Gastrocnemius medialis (tissue), 4 donors: ENCODE measurements at regions not wholly inside any gene's neighbourhood (a gene's known extent, or its start where the extent isn't known, plus 50 kb on each side); places are given as distances from the start of the nearest gene placed in this dataset.

Source experiments
- ATAC-seq, 2 donors: fragments of 150-250 bp; one replicate each; pipeline ENCODE4 v1.9.1; 2016
- DNase-seq, 2 donors: peaks; one replicate each; pipeline ENCODE4 v3.0.0-alpha.2; 2019
- H3K27ac ChIP-seq, 4 donors: fragments of 200-600 bp; sonication (generic); 1 replicate in 1 of 4; 2 replicates in 3 of 4; pipeline ENCODE4 v1.5.1; 2016 to 2018; ENCODE audit warnings: mild to moderate bottlenecking in 2 of 4, moderate library complexity in 1 of 4
- H3K27me3 ChIP-seq, 3 donors: fragments of 200-600 bp; sonication (generic) in 2 of 3; 1 replicate in 1 of 3; 2 replicates in 2 of 3; pipeline versions ENCODE4 v1.5.1 to v1.6.0; 2016 to 2019; ENCODE audit warnings: mild to moderate bottlenecking in 1 of 3, moderate library complexity in 1 of 3
- H3K36me3 ChIP-seq, 2 donors: fragments of 200-600 bp; sonication (generic) in 1 of 2; one replicate each; pipeline ENCODE4 v1.5.1; 2017 to 2018
- H3K4me1 ChIP-seq, 2 donors: fragments of 200-600 bp; sonication (generic) in 1 of 2; one replicate each; pipeline ENCODE4 v1.5.1; 2016 to 2017; ENCODE audit warnings: mild to moderate bottlenecking in 2 of 2
- H3K4me3 ChIP-seq, 4 donors: fragments of 200-600 bp; sonication (generic) in 3 of 4; 1 replicate in 1 of 4; 2 replicates in 3 of 4; pipeline ENCODE4 v1.5.1; 2016 to 2019; ENCODE audit warnings: mild to moderate bottlenecking in 2 of 4
- H3K9me3 ChIP-seq, 3 donors: fragments of 200-600 bp; sonication (generic) in 2 of 3; 1 replicate in 1 of 3; 2 replicates in 2 of 3; pipeline ENCODE4 v1.5.1; 2016 to 2019
- CTCF ChIP-seq, 5 experiments: fragments of 450-650 bp in 3 of 5; fragments of 200-600 bp in 2 of 5; sonication (generic) in 2 of 5; IDR thresholded peaks in 4 of 5; conservative IDR thresholded peaks in 1 of 5; 1 replicate in 4 of 5; 2 replicates in 1 of 5; pipeline ENCODE4 v1.5.1; 2016 to 2019; ENCODE audit warnings: antibody characterized with exemption in 5 of 5, mild to moderate bottlenecking in 3 of 5, moderate library complexity in 3 of 5
- POLR2A ChIP-seq, 2 donors: fragments of 450-650 bp; IDR thresholded peaks; one replicate each; pipeline ENCODE4 v1.6.1; 2017; ENCODE audit warnings: antibody characterized with exemption in 2 of 2, mild to moderate bottlenecking in 2 of 2, moderate library complexity in 2 of 2
- in situ Hi-C, 4 donors: fragments of 200-750 bp; cut with MboI; loops; one replicate each; pipeline versions ENCODE4 v1.15.0 to v1.8.0; 2017; ENCODE audit warnings: low sequenced_read_pairs in 4 of 4
- intact Hi-C: fragments of 100-400 bp; cut with DNase I; formaldehyde crosslinking; loops from one replicate; pipeline ENCODE4 v1.15.1; 2023; ENCODE audit warnings: low total_unique reads

- ATAC-seq (peak in 1 of 2 donors; percentile 51), DNase-seq (no peak)
- in situ Hi-C loops (loop anchor here (10.0 to 25.0 kb wide), 2 partner anchors 1868 to 1870 kb away; no protein-coding TSS in a partner anchor), intact Hi-C loops (loop anchor here (2.0 to 10.0 kb wide), 2 partner anchors 1568 to 1870 kb away; no protein-coding TSS in a partner anchor)
- Histone ChIP-seq H3K9me3 (no peaks in the 10 kb centered on the region), H3K4me1 (no peaks in the 10 kb centered on the region), H3K27ac (no peak overlapping the region), H3K4me3 (no peak overlapping the region), H3K36me3 (no peaks in the 10 kb centered on the region), H3K27me3 (no peaks in the 10 kb centered on the region)
- peak; percentile 56 to 85 (median 72) for TF ChIP-seq CTCF (IDR thresholded peaks at IDR 0.05 in 4 of 5, conservative IDR thresholded peaks at IDR 0.05 in 1 of 5)
- no peak for TF ChIP-seq POLR2A (IDR thresholded peaks at IDR 0.05)
Measured at GRCh38 chr2:41782306-41783158, 265.3 kb upstream of the PKDCC start.

GRCh38 chr2:41784496-41784895 is 263.3 kb upstream of the PKDCC start:
- Histone ChIP-seq H3K9me3 (no peaks in the 10 kb centered on the region), H3K4me3 (no peak overlapping the region), H3K4me1 (no peaks in the 10 kb centered on the region), H3K36me3 (no peaks in the 10 kb centered on the region), H3K27ac (no peak overlapping the region), H3K27me3 (no peaks in the 10 kb centered on the region)
- DNase-seq = no peak
- TF ChIP-seq POLR2A (IDR thresholded peaks at IDR 0.05) (no peak), CTCF (IDR thresholded peaks at IDR 0.05 in 4 of 5, conservative IDR thresholded peaks at IDR 0.05 in 1 of 5) (no peak)
- intact Hi-C loops (loop anchor here (10.0 kb wide), 1 partner anchor 1570 kb away; no protein-coding TSS in a partner anchor), in situ Hi-C loops (loop anchor here (10.0 to 25.0 kb wide), 2 partner anchors 1870 to 1872 kb away; no protein-coding TSS in a partner anchor)
- no peak for ATAC-seq

GRCh38 chr2:41785251-41786022 is 262.4 kb upstream of the PKDCC start:
- Histone ChIP-seq H3K4me3 (no peak overlapping the region), H3K9me3 (no peaks in the 10 kb centered on the region), H3K36me3 (no peaks in the 10 kb centered on the region), H3K4me1 (no peaks in the 10 kb centered on the region), H3K27me3 (no peaks in the 10 kb centered on the region), H3K27ac (no peak overlapping the region)
- intact Hi-C loops (loop anchor here (10.0 kb wide), 1 partner anchor 1571 kb away; no protein-coding TSS in a partner anchor), in situ Hi-C loops (loop anchor here (10.0 to 25.0 kb wide), 2 partner anchors 1871 to 1873 kb away; no protein-coding TSS in a partner anchor)
- DNase-seq (no peak), ATAC-seq (no peak)
- TF ChIP-seq CTCF (IDR thresholded peaks at IDR 0.05 in 4 of 5, conservative IDR thresholded peaks at IDR 0.05 in 1 of 5) (no peak), POLR2A (IDR thresholded peaks at IDR 0.05) (no peak)

- H3K27me3 ChIP-seq = no peaks in the 10 kb centered on the region
- in situ Hi-C loops = loop anchor here in 3 of 4 donors (25.0 kb wide), 1 partner anchor 1879 kb away; no protein-coding TSS in a partner anchor
- no peak overlapping the region for H3K27ac ChIP-seq
- TF ChIP-seq POLR2A (IDR thresholded peaks at IDR 0.05) = no peak
- no peak for DNase-seq
- no peaks in the 10 kb centered on the region for H3K36me3 ChIP-seq
- no peaks in the 10 kb centered on the region for H3K4me1 ChIP-seq
- H3K4me3 ChIP-seq = no peak overlapping the region
- intact Hi-C loops = no loop called here
- no peak for ATAC-seq
- no peaks in the 10 kb centered on the region for H3K9me3 ChIP-seq
Measured at GRCh38 chr2:41791523-41791922, 256.3 kb upstream of the PKDCC start.

GRCh38 chr2:41803361-41803760 is 244.5 kb upstream of the PKDCC start:
- in situ Hi-C loops = no loop called here
- H3K27ac ChIP-seq = no peak overlapping the region
- no peaks in the 10 kb centered on the region for H3K9me3 ChIP-seq
- H3K36me3 ChIP-seq = no peaks in the 10 kb centered on the region
- H3K27me3 ChIP-seq = no peaks in the 10 kb centered on the region
- H3K4me3 ChIP-seq = no peak overlapping the region
- ATAC-seq (no peak), DNase-seq (no peak)
- intact Hi-C loops = no loop called here
- TF ChIP-seq CTCF (IDR thresholded peaks at IDR 0.05 in 4 of 5, conservative IDR thresholded peaks at IDR 0.05 in 1 of 5) (no peak), POLR2A (IDR thresholded peaks at IDR 0.05) (no peak)
- no peaks in the 10 kb centered on the region for H3K4me1 ChIP-seq
